IMR-90 (cell line): ENCODE measurements at regions not wholly inside any gene's neighbourhood (a gene's known extent, or its start where the extent isn't known, plus 50 kb on each side); places are given as distances from the start of the nearest gene placed in this dataset.

Experiments used
- ATAC-seq: fragments of 200-7000 bp; cut with Tn5 transposase; 2 replicates; pipeline ENCODE4 v1.9.1; 2020; ENCODE audit warnings: low read depth, mild to moderate bottlenecking, moderate library complexity
- BruUV-seq: library from RNA; stranded (reverse); fragments of 400-500 nt; replicated peaks from 2 replicates; lab custom pipeline; 2021; lab: Mats Ljungman, UMichigan
- CTCF ChIA-PET: fragments of 300-600 bp; formaldehyde crosslinking; extraction: SDS; loops from one replicate; lab custom pipeline; 2021; ENCODE audit warnings: antibody characterized with exemption; lab: Yijun Ruan, JAX
- POLR2A ChIA-PET: fragments of 300-600 bp; sonication (Branson Sonifier 250); formaldehyde crosslinking; loops from one replicate; lab custom pipeline; 2022; ENCODE audit warnings: antibody characterized with exemption; ENCODE audit not compliant: unreplicated experiment; lab: Charles Lee
- DNase-seq: peaks from one replicate; pipeline ENCODE4 v3.0.0; 2013
- H2AFZ ChIP-seq: replicated peaks from 2 replicates; pipeline ENCODE3; 2013; ENCODE audit warnings: low read length, mild to moderate bottlenecking; ENCODE audit not compliant: poor library complexity
- H2AK5ac ChIP-seq: 2 replicates; pipeline ENCODE4 v1.6.1; 2013; ENCODE audit warnings: low read depth, low read length, inconsistent platforms
- H2AK9ac ChIP-seq: replicated peaks from 2 replicates; pipeline ENCODE3; 2013; ENCODE audit warnings: mild to moderate bottlenecking, low read depth, low read length, moderate library complexity; ENCODE audit not compliant: poor library complexity
- H2BK120ac ChIP-seq: 2 replicates; pipeline ENCODE4 v1.6.1; 2013; ENCODE audit warnings: low read depth, low read length, inconsistent platforms
- H2BK15ac ChIP-seq: 3 replicates; pipeline ENCODE4 v1.6.1; 2013; ENCODE audit warnings: low read depth, low read length, inconsistent platforms
- H2BK20ac ChIP-seq: 2 replicates; pipeline ENCODE4 v1.6.1; 2013; ENCODE audit warnings: low read depth, mild to moderate bottlenecking, inconsistent platforms, low read length, moderate library complexity
- H2BK5ac ChIP-seq: 2 replicates; pipeline ENCODE4 v1.6.1; 2013; ENCODE audit warnings: mild to moderate bottlenecking, low read depth, low read length, inconsistent platforms; ENCODE audit not compliant: poor library complexity, severe bottlenecking
- H3K14ac ChIP-seq: replicated peaks from 2 replicates; pipeline ENCODE4 v1.6.1; 2013; ENCODE audit warnings: low read depth, low read length, inconsistent platforms
- H3K18ac ChIP-seq: 2 replicates; pipeline ENCODE4 v1.6.1; 2013; ENCODE audit warnings: low read depth, low read length, control low read depth
- H3K23ac ChIP-seq: 2 replicates; pipeline ENCODE4 v1.6.1; 2013; ENCODE audit warnings: low read depth, low read length, inconsistent platforms
- H3K27ac ChIP-seq: 2 replicates; pipeline ENCODE4 v1.5.1; 2013; ENCODE audit warnings: mild to moderate bottlenecking, control low read depth, low read length; ENCODE audit not compliant: insufficient read depth
- H3K27me3 ChIP-seq: 2 replicates; pipeline ENCODE4 v1.6.1; 2013; ENCODE audit warnings: low read length; ENCODE audit not compliant: control insufficient read depth, insufficient read depth
- H3K36me3 ChIP-seq: 2 replicates; pipeline ENCODE4 v1.6.1; 2013; ENCODE audit warnings: low read length, mixed read lengths; ENCODE audit not compliant: control insufficient read depth, insufficient read depth
- H3K4ac ChIP-seq: 2 replicates; pipeline ENCODE4 v1.6.1; 2013; ENCODE audit warnings: low read depth, low read length, inconsistent platforms
- H3K4me1 ChIP-seq: 2 replicates; pipeline ENCODE4 v1.6.1; 2013; ENCODE audit warnings: low read length, mixed read lengths; ENCODE audit not compliant: control insufficient read depth, insufficient read depth
- H3K4me2 ChIP-seq: 2 replicates; pipeline ENCODE4 v1.6.1; 2013; ENCODE audit warnings: low read depth, mild to moderate bottlenecking, control low read depth, low read length, moderate library complexity
- H3K4me3 ChIP-seq: 2 replicates; pipeline ENCODE4 v1.5.1; 2013; ENCODE audit warnings: low read depth, mild to moderate bottlenecking, control low read depth, low read length, moderate library complexity; ENCODE audit not compliant: insufficient read depth
- H3K56ac ChIP-seq: 2 replicates; pipeline ENCODE4 v1.6.1; 2013; ENCODE audit warnings: low read length, inconsistent platforms; ENCODE audit not compliant: insufficient read depth; ENCODE audit errors: extremely low read depth
- H3K79me1 ChIP-seq, 2 experiments: 2 replicates each; pipeline ENCODE4 v1.6.1; 2013; ENCODE audit warnings: low read length in 2 of 2, inconsistent platforms in 1 of 2, low read depth in 1 of 2
- H3K9ac ChIP-seq: 2 replicates; pipeline ENCODE4 v1.6.1; 2013; ENCODE audit warnings: low read depth, low read length, control low read depth
- H3K9me1 ChIP-seq: 2 replicates; pipeline ENCODE4 v1.6.1; 2013; ENCODE audit warnings: low read length, inconsistent platforms; ENCODE audit not compliant: insufficient read depth
- H3K9me3 ChIP-seq: 2 replicates; pipeline ENCODE4 v1.6.1; 2013; ENCODE audit warnings: low read length; ENCODE audit not compliant: control insufficient read depth, insufficient read depth
- H4K20me1 ChIP-seq: 2 replicates; pipeline ENCODE4 v1.6.1; 2013; ENCODE audit warnings: low read length, inconsistent platforms; ENCODE audit not compliant: insufficient read depth
- H4K5ac ChIP-seq: 2 replicates; pipeline ENCODE4 v1.6.1; 2013; ENCODE audit warnings: mild to moderate bottlenecking, low read depth, low read length, control low read depth
- H4K8ac ChIP-seq, 2 experiments: 2 replicates each; pipeline ENCODE4 v1.6.1; 2013; ENCODE audit warnings: low read depth in 2 of 2, low read length in 2 of 2, control low read depth in 1 of 2, inconsistent platforms in 1 of 2
- H4K91ac ChIP-seq: 2 replicates; pipeline ENCODE4 v1.6.1; 2013; ENCODE audit warnings: low read depth, low read length, inconsistent platforms; ENCODE audit not compliant: insufficient read depth
- BHLHE40 ChIP-seq: fragments of 150-350 bp; IDR thresholded peaks from 2 replicates; pipeline ENCODE4 v1.6.1; 2016; ENCODE audit warnings: mild to moderate bottlenecking, low read depth, low read length
- CEBPB ChIP-seq: IDR thresholded peaks from 2 replicates; pipeline ENCODE4 v1.6.1; 2012; ENCODE audit warnings: low read depth, low read length, improper control_type of control experiment
- CHD1 ChIP-seq: IDR thresholded peaks from 2 replicates; pipeline ENCODE4 v1.6.1; 2012; ENCODE audit warnings: low read depth, low read length, improper control_type of control experiment
- CTCF ChIP-seq: conservative IDR thresholded peaks from 2 replicates; pipeline ENCODE4 v1.5.1; 2012; ENCODE audit warnings: mild to moderate bottlenecking, low read depth, low read length, improper control_type of control experiment
- ELK1 ChIP-seq: fragments of 150-350 bp; IDR thresholded peaks from 2 replicates; pipeline ENCODE4 v1.6.1; 2016; ENCODE audit warnings: low read depth, mild to moderate bottlenecking, low read length, moderate library complexity, borderline replicate concordance
- FOS ChIP-seq: fragments of 150-350 bp; IDR thresholded peaks from 2 replicates; pipeline ENCODE4 v1.6.1; 2016; ENCODE audit warnings: low read depth, low read length
- MAFK ChIP-seq: IDR thresholded peaks from 2 replicates; pipeline ENCODE4 v1.6.1; 2012; ENCODE audit warnings: low read depth, low read length, improper control_type of control experiment
- MAZ ChIP-seq: IDR thresholded peaks from 2 replicates; pipeline ENCODE4 v1.6.1; 2012; ENCODE audit warnings: low read depth, mild to moderate bottlenecking, low read length, improper control_type of control experiment, moderate library complexity, borderline replicate concordance
- MXI1 ChIP-seq: IDR thresholded peaks from 2 replicates; pipeline ENCODE4 v1.6.1; 2012; ENCODE audit warnings: low read depth, mild to moderate bottlenecking, low read length, moderate library complexity, borderline replicate concordance
- NFE2L2 ChIP-seq: fragments of 150-350 bp; IDR thresholded peaks from 2 replicates; pipeline ENCODE4 v1.6.1; 2016; ENCODE audit warnings: low read depth, mild to moderate bottlenecking, low read length
- POLR2A ChIP-seq: IDR thresholded peaks from 2 replicates; pipeline ENCODE4 v1.6.1; 2012; ENCODE audit warnings: mild to moderate bottlenecking, low read depth, low read length
- RAD21 ChIP-seq: IDR thresholded peaks from 2 replicates; pipeline ENCODE4 v1.6.1; 2012; ENCODE audit warnings: low read length, improper control_type of control experiment
- RCOR1 ChIP-seq: IDR thresholded peaks from 2 replicates; pipeline ENCODE4 v1.6.1; 2012; ENCODE audit warnings: mild to moderate bottlenecking, low read length, improper control_type of control experiment; ENCODE audit not compliant: insufficient replicate concordance
- RFX5 ChIP-seq: IDR thresholded peaks from 2 replicates; pipeline ENCODE4 v1.8.0; 2012; ENCODE audit warnings: low read depth, mild to moderate bottlenecking, low read length, moderate library complexity
- USF2 ChIP-seq: fragments of 150-350 bp; IDR thresholded peaks from 2 replicates; pipeline ENCODE4 v1.6.1; 2017; ENCODE audit warnings: mild to moderate bottlenecking, antibody characterized with exemption, low read length, low read depth
- WGBS, 2 experiments: methylation state at CpG; one replicate each; pipeline versions ENCODE4 v1.1.5 to v1.1.7; 2013; ENCODE audit warnings: missing lambda C conversion rate in 2 of 2; ENCODE audit not compliant: insufficient read length in 1 of 2; ENCODE audit errors: extremely low coverage in 2 of 2; 5-methylcytosine and 5-hydroxymethylcytosine counted together
- dilution Hi-C: fragments of 300-500 bp; cut with HindIII; formaldehyde crosslinking; loops from one replicate; pipeline ENCODE4 v1.14.3; 2018; ENCODE audit warnings: low sequenced_read_pairs; ENCODE audit not compliant: unreplicated experiment
- in situ Hi-C: fragments of 300-500 bp; cut with MboI; formaldehyde crosslinking; loops from 3 replicates; pipeline ENCODE4 v1.14.3; 2019; ENCODE audit warnings: low sequenced_read_pairs, inconsistent platforms, mixed read lengths
- intact Hi-C: fragments of 100-400 bp; cut with micrococcal nuclease; formaldehyde crosslinking; loops from 2 replicates; pipeline ENCODE4 v1.10.0; 2022

- no peak overlapping the region for H2AK9ac ChIP-seq
- no peaks in the 10 kb centered on the region for H3K36me3 ChIP-seq
- no peak overlapping the region for H2BK20ac ChIP-seq
- no peak overlapping the region for H3K14ac ChIP-seq
- intact Hi-C loops: no loop called here
- peaks cover 5% of the 10 kb centered on the region for H3K9me3 ChIP-seq
- no peak overlapping the region for H2BK120ac ChIP-seq
- H3K9ac ChIP-seq: no peak overlapping the region
- H4K91ac ChIP-seq: no peak overlapping the region
- no peak overlapping the region for H3K4me2 ChIP-seq
- H3K18ac ChIP-seq: no peak overlapping the region
- dilution Hi-C loops: no loop called here
- no peak overlapping the region for H3K56ac ChIP-seq
- ATAC-seq (no peak), DNase-seq (no peak)
- H3K23ac ChIP-seq: no peak overlapping the region
- no TSS peak for BruUV-seq
- no peaks in the 10 kb centered on the region for H3K27me3 ChIP-seq
- H4K5ac ChIP-seq: no peak overlapping the region
- H4K8ac ChIP-seq: no peak overlapping the region
- ChIA-PET CTCF (no interaction called here), POLR2A (no interaction called here)
- in situ Hi-C loops: no loop called here
- no peak overlapping the region for H2BK5ac ChIP-seq
- H4K20me1 ChIP-seq: no peaks in the 10 kb centered on the region
- no peak overlapping the region for H3K4ac ChIP-seq
- H3K4me1 ChIP-seq: no peaks in the 10 kb centered on the region
- no peak overlapping the region for H2AFZ ChIP-seq
- H3K79me1 ChIP-seq: no peaks in the 10 kb centered on the region
- WGBS, 2 experiments: 44% methylated on average over 3 of the region's 6 CpGs; no CpG with 5 or more reads in 1 of the 2 experiments
- no peaks in the 10 kb centered on the region for H3K9me1 ChIP-seq
- no peak overlapping the region for H2AK5ac ChIP-seq
- no peak overlapping the region for H3K27ac ChIP-seq
- H2BK15ac ChIP-seq: no peak overlapping the region
- no peak for TF ChIP-seq FOS
- no peak for TF ChIP-seq MAFK
- TF ChIP-seq RAD21: no peak
- TF ChIP-seq NFE2L2: no peak
- no peak for TF ChIP-seq ELK1
- TF ChIP-seq USF2: no peak
- TF ChIP-seq POLR2A: no peak
- TF ChIP-seq RFX5: no peak
- no peak for TF ChIP-seq CHD1
- TF ChIP-seq CTCF: no peak
- no peak for TF ChIP-seq MXI1
- TF ChIP-seq RCOR1: no peak
- no peak for TF ChIP-seq MAZ
- TF ChIP-seq BHLHE40: no peak
- no peak for TF ChIP-seq CEBPB
- no peak overlapping the region for H3K4me3 ChIP-seq
Measured at GRCh38 chr3:40713795-40714194, 189.0 kb downstream of the ZNF621 start.
